H9 (cell line): ENCODE measurements at regions not wholly inside any gene's neighbourhood (a gene's known extent, or its start where the extent isn't known, plus 50 kb on each side); places are given as distances from the start of the nearest gene placed in this dataset.
A peak's percentile ranks its signal among the peaks of the same experiment; 100 is the strongest.

Experiments
- DNase-seq: peaks from one replicate; pipeline ENCODE4 v3.0.0-alpha.2; 2017
- H2AFZ ChIP-seq: one replicate; pipeline ENCODE4 v1.6.1; 2013; ENCODE audit warnings: mild to moderate bottlenecking, low read length, control low read depth, moderate library complexity
- H2AK5ac ChIP-seq: 2 replicates; pipeline ENCODE4 v1.6.1; 2013; ENCODE audit warnings: low read length, control low read depth, mixed read lengths; ENCODE audit not compliant: insufficient read length
- H2BK120ac ChIP-seq: one replicate; pipeline ENCODE4 v1.6.1; 2013; ENCODE audit warnings: low read depth, mild to moderate bottlenecking, low read length, control low read depth, inconsistent platforms; ENCODE audit not compliant: poor library complexity, severe bottlenecking
- H2BK12ac ChIP-seq: 2 replicates; pipeline ENCODE4 v1.6.1; 2013; ENCODE audit warnings: low read length, control low read depth, mixed read lengths, low read depth; ENCODE audit not compliant: insufficient read length
- H2BK15ac ChIP-seq: 2 replicates; pipeline ENCODE4 v1.6.1; 2013; ENCODE audit warnings: low read depth, low read length, control low read depth
- H2BK20ac ChIP-seq: one replicate; pipeline ENCODE4 v1.6.1; 2013; ENCODE audit warnings: low read depth, mild to moderate bottlenecking, low read length, control low read depth, inconsistent platforms; ENCODE audit not compliant: poor library complexity, severe bottlenecking
- H2BK5ac ChIP-seq: 2 replicates; pipeline ENCODE4 v1.6.1; 2013; ENCODE audit warnings: low read length, control low read depth, mixed read lengths; ENCODE audit not compliant: insufficient read length
- H3K14ac ChIP-seq: 2 replicates; pipeline ENCODE4 v1.6.1; 2013; ENCODE audit warnings: low read length, control low read depth; ENCODE audit not compliant: insufficient read depth
- H3K18ac ChIP-seq: 2 replicates; pipeline ENCODE4 v1.6.1; 2013; ENCODE audit warnings: low read depth, mild to moderate bottlenecking, mixed read lengths, low read length, control low read depth; ENCODE audit not compliant: insufficient read length
- H3K23ac ChIP-seq: 2 replicates; pipeline ENCODE4 v1.6.1; 2013; ENCODE audit warnings: low read length, control low read depth, mixed read lengths, low read depth; ENCODE audit not compliant: insufficient read length
- H3K23me2 ChIP-seq: 2 replicates; pipeline ENCODE4 v1.6.1; 2013; ENCODE audit warnings: low read depth, mild to moderate bottlenecking, mixed read lengths, low read length, control low read depth; ENCODE audit not compliant: insufficient read length, poor library complexity, severe bottlenecking
- H3K27ac ChIP-seq: 2 replicates; pipeline ENCODE4 v1.5.1; 2013; ENCODE audit warnings: low read length, control low read depth, mixed read lengths, low read depth; ENCODE audit not compliant: insufficient read length
- H3K27me3 ChIP-seq: 2 replicates; pipeline ENCODE4 v1.6.1; 2013; ENCODE audit warnings: low read length, control low read depth, inconsistent platforms; ENCODE audit not compliant: insufficient read depth
- H3K4ac ChIP-seq: 2 replicates; pipeline ENCODE4 v1.6.1; 2013; ENCODE audit warnings: low read depth, mild to moderate bottlenecking, control low read depth, inconsistent platforms, low read length, moderate library complexity
- H3K4me1 ChIP-seq: 2 replicates; pipeline ENCODE4 v1.6.1; 2013; ENCODE audit warnings: low read length, control low read depth, inconsistent platforms; ENCODE audit not compliant: insufficient read depth
- H3K4me2 ChIP-seq: 2 replicates; pipeline ENCODE4 v1.6.1; 2013; ENCODE audit warnings: low read length, control low read depth, mixed read lengths; ENCODE audit not compliant: insufficient read length, insufficient read depth
- H3K56ac ChIP-seq: 2 replicates; pipeline ENCODE4 v1.6.1; 2013; ENCODE audit warnings: low read depth, mild to moderate bottlenecking, mixed read lengths, low read length, control low read depth; ENCODE audit not compliant: insufficient read length
- H3K79me1 ChIP-seq: 2 replicates; pipeline ENCODE4 v1.6.1; 2013; ENCODE audit warnings: low read depth, mild to moderate bottlenecking, moderate library complexity, low read length, control low read depth, inconsistent platforms; ENCODE audit not compliant: insufficient read depth, poor library complexity, severe bottlenecking
- H3K79me2 ChIP-seq: 2 replicates; pipeline ENCODE4 v1.6.1; 2013; ENCODE audit warnings: low read length, control low read depth, inconsistent platforms; ENCODE audit not compliant: insufficient read depth
- H3K9ac ChIP-seq: 2 replicates; pipeline ENCODE4 v1.6.1; 2013; ENCODE audit warnings: low read length, control low read depth, mixed read lengths; ENCODE audit not compliant: insufficient read length; ENCODE audit errors: extremely low read depth
- H3K9me3 ChIP-seq: one replicate; pipeline ENCODE4 v1.6.1; 2013; ENCODE audit warnings: low read depth, low read length, inconsistent platforms; ENCODE audit not compliant: control insufficient read depth
- H3T11ph ChIP-seq: one replicate; pipeline ENCODE4 v1.6.1; 2013; ENCODE audit warnings: mild to moderate bottlenecking, low read length, control low read depth, inconsistent platforms
- H4K20me1 ChIP-seq: one replicate; pipeline ENCODE4 v1.6.1; 2013; ENCODE audit not compliant: control insufficient read depth, insufficient read length, insufficient read depth
- H4K5ac ChIP-seq: 2 replicates; pipeline ENCODE4 v1.6.1; 2013; ENCODE audit warnings: low read depth, mild to moderate bottlenecking, mixed read lengths, low read length, control low read depth; ENCODE audit not compliant: insufficient read length
- H4K8ac ChIP-seq: replicated peaks from 2 replicates; pipeline ENCODE4 v1.6.1; 2013; ENCODE audit warnings: low read length, control low read depth, mixed read lengths, low read depth; ENCODE audit not compliant: insufficient read length
- H4K91ac ChIP-seq: 2 replicates; pipeline ENCODE4 v1.6.1; 2013; ENCODE audit warnings: low read depth, mild to moderate bottlenecking, moderate library complexity, mixed read lengths, low read length, control low read depth; ENCODE audit not compliant: insufficient read length
- H3K27ac Mint-ChIP-seq, 3 experiments: 2 replicates in 2 of 3; 3 replicates in 1 of 3; pipeline ENCODE4 v1.8.0; 2020 to 2021; ENCODE audit warnings: mixed read lengths in 3 of 3, mild to moderate bottlenecking in 1 of 3, moderate library complexity in 1 of 3
- H3K27me3 Mint-ChIP-seq: 2 replicates; pipeline ENCODE4 v1.8.0; 2021; ENCODE audit warnings: low read depth, mild to moderate bottlenecking, moderate library complexity, mixed read lengths
- H3K36me3 Mint-ChIP-seq, 3 experiments: 2 replicates in 2 of 3; 3 replicates in 1 of 3; pipeline ENCODE4 v1.8.0; 2020 to 2021; ENCODE audit warnings: low read depth in 3 of 3, mixed read lengths in 3 of 3; ENCODE audit not compliant: insufficient read depth in 1 of 3
- H3K4me1 Mint-ChIP-seq, 2 experiments: 2 replicates each; pipeline ENCODE4 v1.8.0; 2020; ENCODE audit warnings: mixed read lengths in 2 of 2
- H3K4me3 Mint-ChIP-seq, 2 experiments: 2 replicates in 1 of 2; 3 replicates in 1 of 2; pipeline ENCODE4 v1.8.0; 2020 to 2021; ENCODE audit warnings: mild to moderate bottlenecking in 2 of 2, mixed read lengths in 2 of 2, moderate library complexity in 1 of 2
- H3K9me3 Mint-ChIP-seq, 2 experiments: 2 replicates in 1 of 2; 3 replicates in 1 of 2; pipeline ENCODE4 v1.8.0; 2020; ENCODE audit warnings: mild to moderate bottlenecking in 2 of 2, mixed read lengths in 2 of 2, moderate library complexity in 1 of 2
- CTCF ChIP-seq: fragments of 200-600 bp; sonication (generic); conservative IDR thresholded peaks from 3 replicates; pipeline ENCODE4 v1.8.0; 2021; ENCODE audit warnings: antibody characterized with exemption, mild to moderate bottlenecking
- WGBS: extraction: QIAGEN DNeasy Blood & Tissue Kit; methylation state at CpG from one replicate; pipeline ENCODE4 v1.1.7; 2013; ENCODE audit warnings: missing lambda C conversion rate, low lambda C conversion rate, mixed read lengths; ENCODE audit not compliant: insufficient read length; ENCODE audit errors: extremely low coverage; 5-methylcytosine and 5-hydroxymethylcytosine counted together

- Mint-ChIP-seq H3K4me1 (peaks cover 0 to 4% of the 10 kb centered on the region in 2 experiments; a peak in 2 of 4 replicates), H3K36me3 (peaks cover 8 to 16% (median 11%) of the 10 kb centered on the region in 3 experiments), H3K9me3 (peaks cover 21 to 31% of the 10 kb centered on the region in 2 experiments), H3K27ac (no peak overlapping the region; a peak in 1 of 7 replicates), H3K4me3 (no peak overlapping the region), H3K27me3 (peaks cover 42% of the 10 kb centered on the region)
- DNase-seq = peak; percentile 18
- H3K4me2 ChIP-seq = no peak overlapping the region
- no peak overlapping the region for H3K9ac ChIP-seq
- no peak overlapping the region for H3K27ac ChIP-seq
- WGBS = no CpG with 5 or more reads among the region's 8 CpGs
- H4K20me1 ChIP-seq = no peaks in the 10 kb centered on the region
- H3K23me2 ChIP-seq = peaks cover 2% of the 10 kb centered on the region
- H3K23ac ChIP-seq = no peak overlapping the region
- no peak overlapping the region for H4K5ac ChIP-seq
- no peak overlapping the region for H3K18ac ChIP-seq
- no peak overlapping the region for H2BK15ac ChIP-seq
- no peak for TF ChIP-seq CTCF
- H3K9me3 ChIP-seq = no peaks in the 10 kb centered on the region
- H3K4ac ChIP-seq = no peak overlapping the region
- H2BK12ac ChIP-seq = no peak overlapping the region
- no peak overlapping the region for H3K56ac ChIP-seq
- peaks cover 1% of the 10 kb centered on the region; the same call in 1 of the 2 replicates for H3K27me3 ChIP-seq
- H3K79me2 ChIP-seq = no peaks in the 10 kb centered on the region
- no peak overlapping the region for H2BK20ac ChIP-seq
- H2AK5ac ChIP-seq = no peak overlapping the region
- no peak overlapping the region for H3T11ph ChIP-seq
- H3K79me1 ChIP-seq = no peaks in the 10 kb centered on the region
- H4K91ac ChIP-seq = no peak overlapping the region
- no peak overlapping the region for H4K8ac ChIP-seq
- no peak overlapping the region for H2AFZ ChIP-seq
- no peaks in the 10 kb centered on the region for H3K4me1 ChIP-seq
- no peak overlapping the region for H2BK5ac ChIP-seq
- no peak overlapping the region for H3K14ac ChIP-seq
- no peak overlapping the region for H2BK120ac ChIP-seq
Observed at GRCh38 chr17:77523540-77523939, 382.8 kb downstream of the SEC14L1 start.
